ENCODE measurements at regions not wholly inside any gene's neighbourhood (a gene's known extent, or its start where the extent isn't known, plus 50 kb on each side); places are given as distances from the start of the nearest gene placed in this dataset.

DNA sequence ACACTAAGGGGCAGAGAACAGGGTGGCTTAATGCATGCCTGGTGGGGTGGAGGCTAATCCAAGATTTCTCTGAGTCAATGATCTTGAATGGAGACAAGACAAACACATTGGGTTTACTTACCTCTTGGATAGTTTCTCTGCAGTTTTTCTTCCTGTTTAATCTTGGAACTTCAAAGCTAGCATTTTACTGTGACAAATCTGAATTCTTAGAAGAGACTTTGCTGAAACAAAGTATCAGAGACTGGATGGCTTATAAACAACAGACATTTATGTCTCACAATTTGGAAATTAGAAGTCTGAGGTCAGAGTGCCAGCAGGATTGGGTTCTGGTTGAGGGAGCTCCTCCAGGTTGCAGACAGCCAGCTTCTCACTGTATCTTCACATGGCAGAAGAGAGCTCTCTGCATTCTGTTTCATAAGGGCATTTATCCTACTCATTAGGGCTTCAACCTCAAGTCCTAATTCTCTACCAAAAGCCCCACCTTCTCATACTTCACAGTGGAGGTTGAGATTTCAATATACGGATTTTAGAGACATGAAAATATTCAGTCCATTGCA is 921.8 kb downstream of the VRK1 start:
- DNase-seq (ENCODE audit: low read depth) = no peak
- TF ChIP-seq CTCF (conservative IDR thresholded peaks at IDR 0.05; ENCODE audit: low read depth, low read length) = no peak
- H3K4me3 ChIP-seq (ENCODE audit: low read depth, low read length) = no peak overlapping the region

DNA sequence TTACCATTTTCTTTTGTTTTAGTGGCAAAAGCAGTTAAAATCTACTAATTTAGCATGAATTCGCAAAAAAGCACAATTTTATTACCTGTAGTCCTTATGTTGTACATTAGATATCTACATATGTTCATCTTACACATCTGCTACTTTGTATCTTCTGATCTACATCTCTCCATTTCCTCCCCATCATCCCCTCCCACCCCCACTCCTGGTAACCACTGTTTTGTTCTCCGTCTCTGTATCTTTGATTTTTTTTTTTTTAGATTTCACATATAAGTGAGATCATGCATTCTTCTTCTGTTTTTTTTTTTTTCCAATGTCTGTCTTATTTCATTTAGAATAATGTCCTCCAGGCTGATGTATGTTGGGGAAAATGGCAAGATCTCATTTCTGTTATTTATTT is 922.7 kb downstream of the VRK1 start:
- TF ChIP-seq CTCF (conservative IDR thresholded peaks at IDR 0.05; ENCODE audit: low read depth, low read length) = no peak

DNA sequence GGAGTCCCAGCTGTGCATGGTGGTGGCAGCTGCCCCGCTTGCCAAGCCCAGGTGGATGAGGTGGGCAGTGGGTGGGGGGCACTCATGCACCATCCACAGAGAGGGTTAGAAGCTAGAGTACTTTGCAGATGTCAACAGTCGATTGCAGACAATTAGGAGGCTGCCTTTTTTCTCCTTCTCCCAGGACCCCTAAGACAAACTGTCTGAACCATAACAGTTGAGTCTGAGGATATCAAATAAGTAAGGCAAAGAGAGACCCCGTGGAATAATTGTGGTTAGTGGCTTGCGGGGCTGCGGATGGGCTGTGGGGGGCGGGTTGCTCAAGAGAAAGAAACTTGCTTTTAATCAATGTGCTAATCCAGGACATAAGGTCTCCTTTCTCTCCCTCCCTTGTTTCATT is 926.2 kb downstream of the VRK1 start:
- H3K4me3 ChIP-seq (ENCODE audit: low read depth, low read length) = no peak overlapping the region
- DNase-seq (ENCODE audit: low read depth) = no peak
- TF ChIP-seq CTCF (conservative IDR thresholded peaks at IDR 0.05; ENCODE audit: low read depth, low read length) = no peak

More for the DNA sequence above, 922.7 kb downstream of the VRK1 start:
- no peak for DNase-seq (ENCODE audit: low read depth)
- H3K4me3 ChIP-seq (ENCODE audit: low read depth, low read length) = no peak overlapping the region

DNA sequence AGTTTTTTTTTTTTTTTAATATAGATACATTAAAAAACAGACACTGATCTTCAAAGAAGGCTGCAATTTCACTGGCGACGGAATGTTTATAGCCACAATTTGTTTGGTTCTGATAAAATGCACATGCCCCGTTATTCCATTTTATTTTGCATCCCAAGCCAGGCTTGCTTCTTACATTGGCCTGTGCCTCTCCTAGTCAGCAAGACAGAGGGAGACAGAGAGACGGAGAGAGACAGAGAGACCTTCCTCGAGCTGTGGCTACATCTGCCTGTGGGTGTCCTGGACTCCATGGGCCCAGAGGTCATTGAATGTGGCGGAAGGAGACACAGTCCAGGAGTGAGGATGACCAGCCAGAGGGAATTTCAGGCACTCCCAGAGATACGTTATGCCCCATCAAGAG is 926.6 kb downstream of the VRK1 start:
- TF ChIP-seq CTCF (conservative IDR thresholded peaks at IDR 0.05; ENCODE audit: low read depth, low read length) = no peak
- no peak for DNase-seq (ENCODE audit: low read depth)
- no peak overlapping the region for H3K4me3 ChIP-seq (ENCODE audit: low read depth, low read length)

DNA sequence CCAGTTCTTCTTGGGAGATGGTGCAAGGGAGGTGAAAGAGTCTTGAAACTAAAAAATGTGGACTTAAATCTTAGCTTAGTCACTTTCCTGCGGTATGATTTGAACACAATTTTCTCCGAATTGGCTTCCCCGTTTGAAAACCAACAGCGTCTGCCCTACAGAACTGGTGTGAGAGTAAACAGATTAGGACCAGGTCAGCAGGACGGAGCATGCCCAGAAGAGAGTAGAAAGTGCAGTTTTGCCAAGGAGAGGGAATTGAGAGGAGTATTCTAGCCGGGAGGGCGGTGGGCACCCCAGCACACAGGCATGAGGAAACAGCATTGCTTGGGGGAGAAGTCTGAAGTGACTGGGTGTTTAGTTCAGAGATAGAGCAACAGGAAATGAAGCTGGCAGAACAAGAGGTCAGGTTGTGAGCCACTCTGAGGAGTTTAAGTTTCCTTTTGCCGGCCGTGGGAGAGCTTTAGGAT is 927.1 kb downstream of the VRK1 start:
- no peak for DNase-seq (ENCODE audit: low read depth)
- no peak overlapping the region for H3K4me3 ChIP-seq (ENCODE audit: low read depth, low read length)
- TF ChIP-seq CTCF (conservative IDR thresholded peaks at IDR 0.05; ENCODE audit: low read depth, low read length) = no peak

DNA sequence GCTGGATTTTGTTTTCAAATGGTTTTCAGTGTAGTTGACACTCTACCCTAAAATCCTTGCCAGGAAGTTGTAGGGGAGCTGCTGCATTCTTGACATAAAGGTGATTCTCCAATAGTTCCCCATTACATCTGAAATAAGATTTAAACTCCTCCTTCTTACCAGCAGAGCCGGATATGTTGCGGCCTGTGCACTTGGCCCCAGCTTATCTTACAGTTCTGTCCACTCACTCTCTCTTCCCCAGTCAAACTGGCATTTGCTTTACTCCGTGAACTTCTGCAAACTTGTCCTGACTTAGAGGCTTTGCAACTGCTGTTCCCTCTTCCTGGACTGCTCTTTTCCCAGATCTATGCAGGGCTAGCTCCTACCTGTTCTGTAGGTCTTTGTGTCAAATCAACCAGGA is 929.5 kb downstream of the VRK1 start:
- H3K4me3 ChIP-seq (ENCODE audit: low read depth, low read length) = no peak overlapping the region
- no peak for DNase-seq (ENCODE audit: low read depth)
- TF ChIP-seq CTCF (conservative IDR thresholded peaks at IDR 0.05; ENCODE audit: low read depth, low read length) = no peak

DNA sequence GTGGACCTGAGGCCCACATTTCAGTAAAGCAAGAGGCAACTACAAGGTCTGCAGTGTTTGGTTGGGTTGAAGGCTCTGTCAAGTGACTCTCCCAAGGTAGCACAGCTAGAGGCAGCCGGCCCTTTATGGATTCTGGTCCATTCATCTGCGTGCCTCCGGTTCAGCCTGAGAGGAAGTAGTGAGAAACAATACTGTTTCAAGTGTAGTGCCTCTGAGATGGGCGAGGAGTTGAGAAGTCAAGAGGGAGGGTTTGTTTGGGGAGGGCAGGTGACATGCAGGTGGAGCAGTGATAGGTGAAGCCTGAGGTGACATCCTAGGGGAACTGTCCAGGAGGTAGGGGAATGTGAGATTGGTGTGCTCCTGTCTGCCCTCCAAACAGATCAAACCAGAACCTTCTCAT is 933.5 kb downstream of the VRK1 start:
- DNase-seq (ENCODE audit: low read depth) = no peak
- H3K4me3 ChIP-seq (ENCODE audit: low read depth, low read length) = no peak overlapping the region
- no peak for TF ChIP-seq CTCF (conservative IDR thresholded peaks at IDR 0.05; ENCODE audit: low read depth, low read length)

All from epithelial cell of proximal tubule (primary cell).